ENCODE measurements at regions not wholly inside any gene's neighbourhood (a gene's known extent, or its start where the extent isn't known, plus 50 kb on each side); places are given as distances from the start of the nearest gene placed in this dataset.

- TF ChIP-seq POLR2AphosphoS5 (IDR thresholded peaks at IDR 0.05; ENCODE audit: low read depth) = no peak
- no peak for TF ChIP-seq REST (IDR thresholded peaks at IDR 0.05; ENCODE audit: insufficient replicate concordance, low read depth)
- TF ChIP-seq CTCF (IDR thresholded peaks at IDR 0.05; ENCODE audit: insufficient read depth, low read length) = no peak
- TF ChIP-seq SPI1 (IDR thresholded peaks at IDR 0.05; ENCODE audit: borderline replicate concordance, low read depth) = no peak
Observed at GRCh38 chr2:234249873-234250272, 199.4 kb downstream of the SPP2 start.
